GM19395 (cell line): ENCODE measurements at regions not wholly inside any gene's neighbourhood (a gene's known extent, or its start where the extent isn't known, plus 50 kb on each side); places are given as distances from the start of the nearest gene placed in this dataset.
A peak's percentile ranks its signal among the peaks of the same experiment; 100 is the strongest.

ENCODE experiments used
- ATAC-seq: cut with Tn5 transposase; IDR thresholded peaks from one replicate; pipeline ENCODE4 v1.9.1; 2021; ENCODE audit warnings: mild to moderate bottlenecking, moderate library complexity; ENCODE audit not compliant: unreplicated experiment

DNA sequence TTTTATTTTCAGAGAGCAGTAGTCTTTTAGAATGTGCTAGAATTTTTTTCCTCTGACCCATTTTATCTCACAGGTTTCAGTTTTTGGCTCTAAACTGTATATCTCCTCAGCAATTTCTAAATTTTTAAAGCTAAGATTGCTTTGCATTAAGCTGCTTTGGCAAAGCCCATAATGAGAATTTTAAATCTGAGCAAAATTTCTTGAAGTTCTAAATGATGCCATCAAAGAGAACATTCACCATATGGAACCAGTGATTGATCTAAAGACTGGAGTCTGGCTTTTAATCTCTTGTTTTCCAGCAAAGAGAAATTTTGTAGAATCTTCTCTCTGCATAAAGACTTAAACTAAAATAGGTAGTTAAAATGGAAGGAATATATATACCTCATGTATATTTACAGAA, 313.6 kb downstream of the TBC1D32 start:
- no peak for ATAC-seq

DNA sequence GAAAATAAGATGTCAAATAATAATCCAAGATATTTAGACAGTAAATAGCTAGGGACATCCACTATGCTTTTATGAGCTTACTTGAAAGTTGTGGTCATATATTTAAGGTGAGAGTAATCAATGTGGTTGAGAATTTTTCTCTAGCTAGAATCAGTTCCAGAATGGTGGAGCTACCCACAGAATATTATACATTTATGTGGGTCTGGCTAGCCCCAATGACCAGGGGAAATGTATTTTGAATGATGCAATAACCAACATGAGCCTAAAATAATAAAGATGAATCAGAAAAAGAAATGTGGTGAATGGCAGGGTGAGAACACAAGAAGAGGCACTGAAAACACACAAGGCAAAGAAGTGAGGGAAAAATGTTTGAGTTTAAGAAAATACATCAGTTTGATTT, 325.7 kb downstream of the TBC1D32 start:
- no peak for ATAC-seq

DNA sequence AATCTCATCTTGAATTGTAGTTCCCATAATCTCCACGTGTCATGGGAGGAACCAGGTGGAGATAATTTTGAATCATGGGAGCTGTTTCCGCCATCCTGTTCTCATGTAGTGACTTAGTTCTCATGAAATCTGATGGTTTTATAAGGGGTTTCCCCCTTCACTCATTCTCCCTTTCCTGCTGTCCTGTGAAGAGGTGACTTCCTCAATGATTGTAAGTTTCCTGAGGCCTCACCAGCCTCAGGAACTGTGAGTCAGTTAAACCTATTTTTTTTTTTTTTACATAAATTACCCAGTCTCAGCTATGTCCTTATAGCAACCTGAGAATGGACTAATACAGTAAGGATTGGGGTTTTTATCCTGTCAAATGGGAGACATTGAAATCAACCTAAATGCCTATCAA, 328.3 kb downstream of the TBC1D32 start:
- no peak for ATAC-seq

DNA sequence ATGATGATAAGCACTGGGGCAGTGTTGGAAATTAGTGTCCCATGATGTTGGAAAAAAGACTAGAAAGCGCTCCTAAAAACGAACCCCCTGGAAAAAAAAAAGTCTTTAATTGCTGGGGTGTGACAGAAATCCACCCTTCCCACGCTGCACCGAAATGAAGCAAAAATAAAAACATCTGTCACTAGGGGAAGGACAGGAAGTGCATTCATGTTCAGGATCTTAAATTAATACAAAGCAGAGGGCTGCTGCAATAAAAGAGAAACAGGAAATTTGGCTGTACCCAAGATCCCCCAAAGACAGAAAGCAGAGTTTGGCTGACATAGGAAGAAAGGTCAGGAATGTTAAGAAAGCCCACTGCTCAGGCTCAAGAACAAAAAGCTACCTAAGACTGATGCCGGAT, 333.9 kb downstream of the TBC1D32 start:
- no peak for ATAC-seq

DNA sequence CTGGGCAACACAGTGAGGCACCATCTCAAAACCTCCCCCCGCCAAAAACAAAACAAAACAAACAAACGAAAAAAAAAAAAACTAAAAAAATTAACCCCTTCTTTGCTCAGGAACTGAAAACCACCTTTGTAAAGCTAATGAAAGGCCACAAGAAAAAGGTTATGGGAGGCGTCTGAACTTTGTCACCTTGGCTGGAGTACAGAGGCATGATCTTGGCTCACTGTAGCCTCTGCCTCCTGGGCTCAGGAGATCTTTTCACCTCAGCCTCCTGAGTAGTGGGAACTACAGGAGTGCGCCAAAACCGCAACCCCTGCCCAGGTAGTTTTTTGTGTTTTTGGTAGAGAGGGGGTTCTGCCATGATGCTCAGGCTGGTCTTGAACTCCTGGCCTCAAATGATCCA, 337.9 kb downstream of the TBC1D32 start:
- ATAC-seq = no peak

DNA sequence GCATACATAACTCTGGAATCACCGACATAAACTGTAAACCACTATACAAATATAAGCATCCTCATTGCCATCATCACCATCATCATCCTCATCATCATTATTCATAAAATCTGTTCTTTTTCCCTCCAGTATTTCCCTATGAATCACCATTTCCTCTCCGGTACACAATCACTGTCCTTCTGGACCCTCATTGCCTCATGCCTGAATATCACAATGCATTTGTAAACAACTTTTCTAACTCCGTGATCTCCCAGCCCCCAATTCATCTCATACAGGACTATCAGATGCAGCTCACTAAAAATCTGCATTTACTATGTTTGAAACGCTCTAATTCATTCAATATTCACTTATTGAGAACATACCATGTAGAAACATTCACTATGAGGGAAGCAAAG, 339.7 kb downstream of the TBC1D32 start:
- no peak for ATAC-seq

DNA sequence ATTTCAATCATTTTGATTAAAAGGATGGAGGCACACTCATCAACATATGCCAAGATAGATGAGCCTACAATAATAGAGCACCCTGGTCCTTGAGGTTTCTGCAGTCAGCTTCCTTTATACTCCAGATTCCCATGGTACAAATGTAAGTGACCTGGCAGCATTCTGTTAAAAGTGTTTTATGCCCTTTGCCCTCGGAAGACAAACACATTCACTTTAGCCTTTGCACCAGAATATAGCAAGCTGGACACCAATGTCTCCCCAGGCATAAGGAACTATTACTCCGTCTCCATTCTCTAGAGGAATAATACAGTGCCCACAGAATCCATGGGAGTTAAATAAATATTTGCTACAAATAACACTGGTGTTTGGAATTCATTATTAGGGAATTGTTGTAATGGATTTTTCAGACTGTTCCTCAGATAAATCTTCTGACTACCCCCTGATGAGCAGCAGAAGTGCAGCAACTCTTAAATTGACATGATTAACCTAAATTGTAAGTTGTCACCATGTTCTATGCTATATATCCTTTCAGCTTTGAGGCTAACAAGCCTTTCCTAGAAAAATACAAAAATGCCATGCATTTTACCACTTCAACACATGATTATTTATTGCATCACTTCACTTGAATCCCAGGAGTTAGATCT, 340.2 kb downstream of the TBC1D32 start:
- no peak for ATAC-seq

DNA sequence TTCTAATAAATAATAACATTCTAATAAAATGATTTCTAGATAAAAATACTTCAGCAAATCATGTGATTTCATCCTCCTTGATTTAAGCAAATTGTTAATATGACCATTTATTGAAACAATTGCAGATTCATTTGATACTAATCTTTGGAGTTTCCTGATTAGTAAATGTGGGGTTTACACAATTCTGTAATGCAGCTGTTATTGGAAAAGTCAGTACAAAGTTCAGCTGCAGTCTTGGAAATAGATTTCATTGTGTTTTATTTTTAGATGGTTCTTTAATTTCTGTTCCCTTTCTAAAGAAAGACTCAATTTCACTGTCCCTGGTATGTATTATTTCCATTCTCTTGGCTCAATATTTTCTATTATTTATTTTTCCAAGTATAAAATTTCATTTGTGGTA, 342.0 kb downstream of the TBC1D32 start:
- no peak for ATAC-seq

DNA sequence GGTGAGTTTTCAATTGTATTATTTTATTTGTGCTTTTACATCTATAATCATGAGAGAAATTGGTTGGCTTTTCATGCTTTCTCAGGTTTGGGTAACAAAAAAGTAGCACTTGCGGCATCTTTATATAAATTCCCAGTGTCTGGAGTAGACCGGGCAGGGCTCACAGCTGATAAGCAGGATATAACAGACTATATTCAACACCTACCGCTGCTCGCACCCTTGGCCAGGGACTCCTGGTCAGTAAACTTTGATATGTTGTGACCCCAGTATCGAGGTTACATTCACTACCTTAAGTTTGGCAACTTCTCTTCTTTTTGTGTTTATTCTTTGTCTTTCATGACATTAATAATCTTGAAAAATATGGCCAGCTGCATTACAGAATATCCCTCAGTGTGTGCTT, 343.4 kb downstream of the TBC1D32 start:
- no peak for ATAC-seq

DNA sequence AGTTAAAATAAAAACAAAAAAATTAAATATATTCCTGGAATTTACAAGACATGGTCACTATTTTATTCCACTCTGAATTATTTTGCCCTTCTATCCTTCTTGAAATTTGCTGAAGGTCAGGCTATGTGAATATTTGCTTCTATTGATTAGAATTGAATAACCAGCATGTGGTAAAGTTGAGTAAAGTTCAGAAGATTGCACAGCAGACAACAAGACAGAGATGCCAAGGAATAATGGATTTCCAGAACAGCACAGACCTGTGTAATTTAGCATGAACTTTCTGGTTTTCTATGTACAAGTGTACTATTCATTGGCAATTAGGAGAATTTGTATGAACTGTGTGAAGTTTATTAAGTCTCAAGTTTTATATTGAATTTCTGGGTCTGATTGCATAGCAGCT, 352.4 kb downstream of the TBC1D32 start:
- no peak for ATAC-seq

DNA sequence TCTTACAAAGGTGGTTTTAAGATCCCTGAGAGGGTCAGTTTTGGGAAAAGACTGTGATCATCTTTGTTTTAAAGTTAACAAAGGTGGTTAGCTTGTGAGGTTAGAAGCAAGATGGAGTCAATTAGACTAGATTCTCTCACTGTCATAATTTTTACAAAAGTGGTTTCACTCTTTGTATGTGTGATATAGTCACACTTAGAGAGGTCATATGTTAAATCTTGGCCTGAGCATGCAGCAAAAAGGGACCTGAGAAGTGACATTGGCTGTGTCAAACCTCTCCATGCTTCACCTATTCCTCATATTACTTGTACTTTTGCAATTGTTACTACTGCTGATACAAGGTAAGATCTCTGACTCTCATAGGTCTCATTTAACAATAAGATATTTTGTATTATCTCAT, 368.0 kb downstream of the TBC1D32 start:
- ATAC-seq = no peak

DNA sequence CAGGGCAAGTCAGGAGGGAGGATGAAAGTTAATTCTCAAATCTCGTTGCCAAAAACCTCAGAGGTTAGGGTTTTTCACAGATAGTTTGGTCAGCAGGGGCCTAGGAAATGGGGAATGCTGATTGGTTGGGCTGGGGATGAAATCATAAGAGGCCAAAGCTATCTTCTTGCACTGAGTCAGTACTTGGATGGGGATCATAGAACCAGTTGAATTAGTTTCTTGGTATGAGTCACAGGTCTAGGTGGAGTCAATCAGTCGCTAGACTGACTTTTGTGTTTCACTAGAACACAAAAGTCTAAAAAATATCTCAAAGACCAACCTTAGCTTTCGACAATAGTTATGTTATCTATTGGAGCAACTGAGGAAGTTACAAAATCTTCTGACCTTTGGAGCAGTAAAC, 368.5 kb downstream of the TBC1D32 start:
- ATAC-seq = peak; percentile 65

DNA sequence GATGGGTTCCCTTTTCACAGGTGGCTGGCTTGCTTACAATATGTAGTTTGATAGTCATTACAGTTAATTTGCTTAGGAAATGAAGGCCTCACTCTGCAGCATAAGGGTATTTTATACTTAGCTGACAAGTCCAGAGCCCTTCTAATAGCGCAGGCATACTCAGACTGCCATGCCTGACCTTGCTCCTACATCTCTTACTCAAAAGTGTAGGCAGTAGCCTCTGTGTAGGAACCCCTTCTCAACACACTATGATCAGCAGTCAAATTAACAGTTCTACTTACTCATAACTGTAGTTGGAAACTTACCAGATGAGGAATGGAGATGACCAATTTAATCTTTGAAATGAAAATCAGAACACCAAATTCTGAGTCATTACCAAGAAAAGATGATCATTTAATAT, 373.5 kb downstream of the TBC1D32 start:
- peak; percentile 62 for ATAC-seq

DNA sequence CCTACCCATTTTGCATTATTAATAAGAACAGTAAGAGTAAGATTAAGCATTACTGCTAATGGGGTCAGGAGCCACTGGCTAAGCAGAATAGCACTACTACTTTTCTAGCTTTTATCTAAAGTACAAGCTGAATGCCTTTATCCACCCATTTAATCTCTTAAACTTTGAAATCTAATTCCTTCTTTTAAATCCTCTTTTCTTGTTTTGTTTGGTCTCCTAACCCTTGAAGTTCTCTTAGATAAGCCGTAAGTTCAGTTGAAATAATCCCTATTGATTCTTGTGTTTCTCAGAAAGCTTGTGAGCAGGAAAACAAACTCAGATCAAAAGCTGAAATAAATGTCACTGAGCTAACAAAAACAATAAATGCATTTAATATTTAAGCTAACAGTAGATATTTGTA, 380.2 kb downstream of the TBC1D32 start:
- ATAC-seq = no peak

DNA sequence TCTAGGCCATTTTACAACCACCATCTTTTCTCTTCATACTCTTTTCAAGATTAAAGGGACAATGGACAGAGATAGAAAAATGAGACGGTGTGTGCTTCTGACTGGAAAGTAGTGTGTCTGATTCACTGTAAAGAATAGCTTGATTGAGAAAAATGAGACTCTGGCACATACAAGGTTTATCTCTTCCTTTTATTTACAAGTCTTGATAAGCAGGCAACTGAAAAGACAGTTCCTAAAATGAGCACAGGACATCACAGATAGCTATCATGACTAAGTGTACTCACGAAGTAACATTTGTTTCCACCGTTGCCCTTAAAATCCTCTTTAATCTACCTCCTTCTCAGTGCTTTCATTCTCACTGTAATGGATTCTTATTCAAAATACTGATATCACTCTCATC, 383.0 kb downstream of the TBC1D32 start:
- ATAC-seq = no peak

DNA sequence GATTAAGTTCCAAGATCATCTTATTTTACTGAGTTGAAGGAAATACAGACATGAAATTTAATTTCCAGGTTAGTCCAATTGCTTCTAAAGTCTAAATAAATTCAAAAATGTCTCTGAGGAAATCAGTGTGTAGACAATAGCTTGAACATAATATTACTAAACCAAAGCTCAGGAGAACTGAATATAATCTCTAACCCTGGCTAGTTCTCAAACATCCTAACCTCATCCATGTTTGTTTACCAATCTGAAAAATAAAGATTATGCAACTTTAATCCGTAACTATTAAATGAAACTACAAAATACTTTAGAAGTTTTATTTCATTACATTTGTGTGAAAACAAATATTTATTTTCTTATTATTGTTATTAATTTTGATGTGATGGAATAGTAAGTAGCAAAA, 387.2 kb downstream of the TBC1D32 start:
- ATAC-seq = no peak

DNA sequence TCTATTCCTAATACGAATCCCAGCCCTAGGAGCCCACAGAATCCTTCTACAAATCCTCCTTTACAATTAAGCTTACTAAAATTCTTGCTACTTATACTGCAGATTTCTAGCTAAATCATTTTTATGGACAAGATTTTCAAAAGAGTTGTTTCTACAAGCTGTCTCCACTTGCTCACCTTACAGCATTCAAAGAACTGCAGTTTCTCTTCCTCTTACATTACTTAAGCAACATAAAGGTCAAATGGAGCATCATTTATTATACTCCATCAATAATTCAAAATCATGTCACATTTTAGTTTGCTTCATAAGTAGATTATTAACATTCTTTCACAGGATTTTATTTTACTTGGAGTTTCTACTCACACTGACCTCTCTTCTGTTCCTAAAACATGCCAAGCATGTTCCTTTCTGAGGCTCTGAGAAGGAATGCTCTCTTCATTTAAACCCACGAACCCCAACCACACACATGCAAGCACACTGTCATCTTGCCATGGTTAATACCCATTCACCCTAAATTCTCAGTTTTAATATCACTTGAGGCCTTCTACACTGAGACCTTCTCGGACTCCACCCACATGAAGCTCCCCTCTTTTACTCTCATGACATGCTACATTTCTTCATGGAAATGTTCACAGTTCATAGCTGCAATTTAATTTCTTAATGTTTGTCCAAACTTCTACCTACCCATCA, 388.2 kb downstream of the TBC1D32 start:
- ATAC-seq = peak; percentile 68

DNA sequence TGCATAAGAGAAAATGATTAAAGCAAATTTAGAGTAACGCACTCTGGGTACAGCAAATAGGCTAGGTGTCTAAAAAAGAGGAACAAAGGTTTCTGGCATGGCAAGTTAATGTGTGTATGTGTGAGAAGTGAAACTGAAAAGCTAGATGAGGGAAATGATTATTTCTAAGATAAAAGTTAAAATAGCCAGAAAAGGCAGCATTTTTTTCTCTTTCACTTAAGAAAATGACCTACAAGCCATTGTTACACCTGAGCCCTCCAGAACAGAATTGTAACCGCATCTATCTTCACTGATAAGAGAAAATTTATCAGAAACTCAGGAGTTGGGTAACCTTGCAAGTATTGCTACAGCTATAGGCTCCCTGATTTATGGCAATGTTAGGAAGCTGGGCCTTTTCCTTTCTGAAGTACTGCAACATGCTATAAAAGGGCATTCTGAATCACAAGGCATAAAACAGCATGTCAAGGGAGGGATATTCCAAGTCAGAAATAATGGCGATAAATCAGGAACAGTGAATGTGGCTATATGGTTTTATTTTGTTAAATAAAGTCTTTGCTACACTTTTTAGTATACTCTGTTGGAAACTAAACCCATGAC, 395.3 kb downstream of the TBC1D32 start:
- ATAC-seq = peak; percentile 98

DNA sequence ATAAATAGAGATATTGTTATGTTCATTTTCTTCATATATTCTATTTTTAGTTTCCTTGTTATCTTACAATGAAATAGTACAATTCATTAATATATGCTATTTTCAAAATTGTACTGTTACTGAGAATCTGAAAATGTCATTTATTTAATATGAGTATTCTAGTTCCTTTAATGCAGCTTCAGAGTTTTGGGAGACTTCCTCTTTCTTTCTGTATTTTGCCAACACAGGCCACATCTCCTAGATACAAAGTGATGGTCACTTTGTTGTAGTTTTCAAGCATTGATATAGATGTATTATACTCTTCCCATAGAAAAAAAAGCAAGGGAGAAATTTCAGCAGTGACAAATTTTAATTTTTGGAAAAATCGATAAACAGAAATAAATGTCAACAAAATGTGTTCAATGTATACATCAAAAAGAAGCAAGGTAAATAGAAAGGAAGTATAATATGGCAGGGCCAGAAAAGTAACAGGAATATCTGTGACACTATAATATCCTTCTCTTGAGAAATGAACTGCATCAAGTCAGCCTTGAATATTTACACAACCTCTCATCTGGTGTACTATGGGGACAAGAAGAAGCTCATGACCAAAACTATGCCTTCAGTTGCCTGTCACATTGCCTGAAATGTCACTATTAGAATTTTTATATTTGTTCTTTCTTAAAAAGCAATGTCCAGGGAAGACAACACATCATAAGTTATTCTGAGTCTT, 396.0 kb downstream of the TBC1D32 start:
- peak; percentile 57 for ATAC-seq

DNA sequence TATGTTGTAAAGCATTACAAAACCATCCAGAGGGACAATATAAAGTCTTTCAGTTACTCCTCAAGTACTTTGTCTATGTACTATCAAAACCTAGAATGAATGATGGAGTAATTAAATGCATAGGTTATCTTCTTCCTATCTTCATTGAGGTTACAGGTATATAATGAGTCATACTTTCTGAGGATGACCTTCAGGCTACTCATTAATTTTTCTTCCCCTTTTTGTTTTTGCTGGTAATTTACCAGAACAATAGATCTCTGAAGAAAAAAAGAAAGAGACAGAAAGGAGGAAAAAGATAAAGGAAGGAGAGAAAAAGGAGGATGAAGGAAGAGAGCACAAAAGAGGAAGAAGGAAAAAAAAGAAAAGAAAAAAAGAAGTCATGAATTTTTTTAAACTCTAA, 398.4 kb downstream of the TBC1D32 start:
- peak; percentile 33 for ATAC-seq

DNA sequence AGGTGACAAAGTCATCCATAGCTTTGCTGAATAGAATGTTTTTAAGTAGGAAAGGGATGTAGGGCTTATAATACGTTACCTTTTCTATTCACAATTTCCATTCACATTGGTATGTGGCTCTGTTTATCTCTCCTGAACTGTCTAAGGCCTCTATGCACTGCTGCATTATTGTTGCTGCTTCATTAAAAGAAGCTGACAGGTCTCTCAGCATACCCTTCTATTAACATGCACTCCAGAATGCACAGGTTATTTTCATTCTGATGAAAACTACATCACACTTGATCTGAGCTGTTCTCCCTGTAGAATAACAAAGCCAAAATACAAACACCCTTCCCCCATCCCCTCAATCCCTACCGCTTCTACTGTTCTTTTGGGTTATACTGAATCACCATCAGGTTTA, 399.3 kb downstream of the TBC1D32 start:
- ATAC-seq = no peak
